VCaP (cell line): ENCODE measurements at regions not wholly inside any gene's neighbourhood (a gene's known extent, or its start where the extent isn't known, plus 50 kb on each side); places are given as distances from the start of the nearest gene placed in this dataset.

Experiments used
- H3K27ac ChIP-seq: fragments of 450-650 bp; 2 replicates; pipeline ENCODE4 v1.5.1; 2017
- CTCF ChIP-seq: fragments of 450-650 bp; conservative IDR thresholded peaks from 2 replicates; pipeline ENCODE4 v1.5.1; 2017; ENCODE audit warnings: mild to moderate bottlenecking, moderate library complexity

GRCh38 chr1:10854856-10855459 is 58.5 kb upstream of the CASZ1 start:
- no peak overlapping the region for H3K27ac ChIP-seq
- TF ChIP-seq CTCF = no peak

- TF ChIP-seq CTCF = no peak
- H3K27ac ChIP-seq = no peak overlapping the region
Observed at GRCh38 chr1:10856176-10856683, 59.8 kb upstream of the CASZ1 start.

GRCh38 chr1:10856863-10857598 is 60.6 kb upstream of the CASZ1 start:
- no peak overlapping the region for H3K27ac ChIP-seq
- no peak for TF ChIP-seq CTCF

- no peak for TF ChIP-seq CTCF
- no peak overlapping the region for H3K27ac ChIP-seq
Observed at GRCh38 chr1:10857687-10858086, 61.2 kb upstream of the CASZ1 start.

- H3K27ac ChIP-seq = no peak overlapping the region
- no peak for TF ChIP-seq CTCF
Observed at GRCh38 chr1:10860218-10860617, 63.8 kb upstream of the CASZ1 start.

- TF ChIP-seq CTCF = no peak
Observed at GRCh38 chr1:10860682-10861081, 64.2 kb upstream of the CASZ1 start.

GRCh38 chr1:10861822-10862221 is 65.4 kb upstream of the CASZ1 start:
- no peak for TF ChIP-seq CTCF

More at GRCh38 chr1:10860682-10861081, 64.2 kb upstream of the CASZ1 start:
- no peak overlapping the region for H3K27ac ChIP-seq

More at GRCh38 chr1:10861822-10862221, 65.4 kb upstream of the CASZ1 start:
- no peak overlapping the region for H3K27ac ChIP-seq
